Panc1 (cell line): ENCODE measurements at regions not wholly inside any gene's neighbourhood (a gene's known extent, or its start where the extent isn't known, plus 50 kb on each side); places are given as distances from the start of the nearest gene placed in this dataset.
"Not testable (repeated sequence)": the region's sequence is repeated elsewhere in the genome, so short reads cannot be mapped to it uniquely, and the experiment has no call there.

Experiments
- ATAC-seq: fragments of 200-7000 bp; cut with Tn5 transposase; 2 replicates; pipeline ENCODE4 v1.9.1; 2020; ENCODE audit warnings: mild to moderate bottlenecking, moderate library complexity
- BruUV-seq: library from RNA; stranded (reverse); fragments of 400-500 nt; replicated peaks from 2 replicates; lab custom pipeline; 2021; lab: Mats Ljungman, UMichigan
- CTCF ChIA-PET: fragments of 300-600 bp; sonication (Branson Sonifier 250); formaldehyde crosslinking; loops from one replicate; lab custom pipeline; 2022; ENCODE audit warnings: antibody characterized with exemption; lab: Charles Lee
- POLR2A ChIA-PET: fragments of 300-600 bp; sonication (Branson Sonifier 250); formaldehyde crosslinking; loops from one replicate; lab custom pipeline; 2022; ENCODE audit warnings: antibody characterized with exemption; lab: Charles Lee
- DNase-seq: peaks from one replicate; pipeline ENCODE4 v3.0.0-alpha.2; 2010; ENCODE audit warnings: low read depth, low spot score
- H3K27ac ChIP-seq: 2 replicates; pipeline ENCODE4 v1.5.1; 2011; ENCODE audit warnings: mild to moderate bottlenecking, low read length, inconsistent platforms
- H3K27me3 ChIP-seq: fragments of 200-500 bp; sonication (Bioruptor generic); 2 replicates; pipeline ENCODE4 v1.6.0; 2014; ENCODE audit warnings: low read length, inconsistent platforms; ENCODE audit not compliant: control insufficient read depth, insufficient read depth
- H3K36me3 ChIP-seq: fragments of 200-500 bp; sonication (Bioruptor generic); 2 replicates; pipeline ENCODE4 v1.5.1; 2014; ENCODE audit warnings: inconsistent platforms, mild to moderate bottlenecking, low read length, moderate library complexity; ENCODE audit not compliant: control insufficient read depth, insufficient read depth
- H3K4me1 ChIP-seq: 2 replicates; pipeline ENCODE4 v1.5.1; 2011; ENCODE audit warnings: inconsistent platforms, mild to moderate bottlenecking, low read length, moderate library complexity; ENCODE audit not compliant: control insufficient read depth, insufficient read depth
- H3K4me3 ChIP-seq, 2 experiments: 2 replicates each; pipeline ENCODE4 v1.5.1; 2011 to 2012; ENCODE audit warnings: low read depth in 2 of 2, low read length in 2 of 2, mild to moderate bottlenecking in 2 of 2, inconsistent platforms in 1 of 2, moderate library complexity in 1 of 2
- H3K9me3 ChIP-seq: fragments of 200-500 bp; sonication (Bioruptor generic); 2 replicates; pipeline ENCODE4 v1.5.1; 2014; ENCODE audit warnings: low read depth, mild to moderate bottlenecking, inconsistent platforms, low read length, moderate library complexity; ENCODE audit not compliant: control insufficient read depth, insufficient read depth
- CTCF ChIP-seq: fragments of 450-650 bp; IDR thresholded peaks from 2 replicates; pipeline ENCODE4 v1.5.1; 2017; ENCODE audit warnings: mild to moderate bottlenecking
- POLR2AphosphoS5 ChIP-seq: IDR thresholded peaks from 2 replicates; pipeline ENCODE4 v1.6.1; 2012; ENCODE audit warnings: mild to moderate bottlenecking, low read depth, low read length, moderate library complexity
- REST ChIP-seq, 2 experiments: IDR thresholded peaks; 2 replicates each; pipeline ENCODE4 v1.6.1; 2011 to 2012; ENCODE audit warnings: low read depth in 2 of 2, control low read depth in 1 of 2, low read length in 1 of 2, mild to moderate bottlenecking in 1 of 2, moderate library complexity in 1 of 2; ENCODE audit not compliant: insufficient read depth in 1 of 2
- SIN3A ChIP-seq: IDR thresholded peaks from 2 replicates; pipeline ENCODE4 v1.6.1; 2012; ENCODE audit warnings: low read depth, mild to moderate bottlenecking, low read length, moderate library complexity, borderline replicate concordance; ENCODE audit not compliant: insufficient read depth
- TCF7L2 ChIP-seq: IDR thresholded peaks from 2 replicates; pipeline ENCODE4 v1.6.1; 2011; ENCODE audit warnings: mild to moderate bottlenecking, low read depth, low read length, inconsistent platforms
- in situ Hi-C: cut with HindIII; loops from 2 replicates; pipeline ENCODE4 v1.10.0; 2016; ENCODE audit warnings: low sequenced_read_pairs, low pct_unique_long_range_greater_than_20kb
- intact Hi-C: fragments of 100-400 bp; cut with micrococcal nuclease; formaldehyde crosslinking; loops from one replicate; pipeline ENCODE4 v1.10.0; 2022; ENCODE audit not compliant: unreplicated experiment

- H3K27ac ChIP-seq: no peak overlapping the region
- DNase-seq (no peak), ATAC-seq (no peak)
- TF ChIP-seq POLR2AphosphoS5 (no peak), REST (IDR thresholded peaks at IDR 0.05; ENCODE audit: insufficient read depth in 1 of 2, low read depth in 2 of 2, low read length in 1 of 2) (no peak), CTCF (no peak), SIN3A (no peak), TCF7L2 (no peak)
- no peaks in the 10 kb centered on the region for H3K9me3 ChIP-seq
- CTCF ChIA-PET: no interaction called here
- H3K27me3 ChIP-seq: no peaks in the 10 kb centered on the region
- POLR2A ChIA-PET: no interaction called here
- no TSS peak for BruUV-seq
- no peak overlapping the region for H3K4me3 ChIP-seq
- no peaks in the 10 kb centered on the region for H3K4me1 ChIP-seq
- in situ Hi-C loops (no loop called here), intact Hi-C loops (no loop called here)
- no peaks in the 10 kb centered on the region for H3K36me3 ChIP-seq
These were observed 93.7 kb upstream of the EHBP1 start for GRCh38 chr2:62611854-62612253.

GRCh38 chr2:62605471-62605870, 99.5 kb upstream of the TMEM17 start:
- POLR2A ChIA-PET, DNase-seq, H3K27me3 ChIP-seq, H3K36me3 ChIP-seq, ATAC-seq, BruUV-seq, intact Hi-C loops, H3K27ac ChIP-seq, H3K9me3 ChIP-seq, H3K4me1 ChIP-seq, in situ Hi-C loops, CTCF ChIA-PET, H3K4me3 ChIP-seq: not testable (repeated sequence)

GRCh38 chr2:62604336-62604735, 98.3 kb upstream of the TMEM17 start:
- in situ Hi-C loops: no loop called here
- no peaks in the 10 kb centered on the region for H3K9me3 ChIP-seq
- ChIA-PET POLR2A (no interaction called here), CTCF (no interaction called here)
- no peaks in the 10 kb centered on the region for H3K27me3 ChIP-seq
- H3K4me3 ChIP-seq: no peak overlapping the region
- BruUV-seq: no TSS peak
- intact Hi-C loops: no loop called here
- TF ChIP-seq SIN3A: no peak
- TF ChIP-seq CTCF: no peak
- no peak for TF ChIP-seq REST (IDR thresholded peaks at IDR 0.05; ENCODE audit: insufficient read depth in 1 of 2, low read depth in 2 of 2, low read length in 1 of 2)
- no peak for TF ChIP-seq POLR2AphosphoS5
- no peak overlapping the region for H3K27ac ChIP-seq
- DNase-seq: no peak
- no peak for ATAC-seq
- H3K36me3 ChIP-seq: no peaks in the 10 kb centered on the region
- H3K4me1 ChIP-seq: no peaks in the 10 kb centered on the region
